ENCODE measurements at regions not wholly inside any gene's neighbourhood (a gene's known extent, or its start where the extent isn't known, plus 50 kb on each side); places are given as distances from the start of the nearest gene placed in this dataset.
"Not testable (repeated sequence)": the region's sequence is repeated elsewhere in the genome, so short reads cannot be mapped to it uniquely, and the experiment has no call there.

DNA sequence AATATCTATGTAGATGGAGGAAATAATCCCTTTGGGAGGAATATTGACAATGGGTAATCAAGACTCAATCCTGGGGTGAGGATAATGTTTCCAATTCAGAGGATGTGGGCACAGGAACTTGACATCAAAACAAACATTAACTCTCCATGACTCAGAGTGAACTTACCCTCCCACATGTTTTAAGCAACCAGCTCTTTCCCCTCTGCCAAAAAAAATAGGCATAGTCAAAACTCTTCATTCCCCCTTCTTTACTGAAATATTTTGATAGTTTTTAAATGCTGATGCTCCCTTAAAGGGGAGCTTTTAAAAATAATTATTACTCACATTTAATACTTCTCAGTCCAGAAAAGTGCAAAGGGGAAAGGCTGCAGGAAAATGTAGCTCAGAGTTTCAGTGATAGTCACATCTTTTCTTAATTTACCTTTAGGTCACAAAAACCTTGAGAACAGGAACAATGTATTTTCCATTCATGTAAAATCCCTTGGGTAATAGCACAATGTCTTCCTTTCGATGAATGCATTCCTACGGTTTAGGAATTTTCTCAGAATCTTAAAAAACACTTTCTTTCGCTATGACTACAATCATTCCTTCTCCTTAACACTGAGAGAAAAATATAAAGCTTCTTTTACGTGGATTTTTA, 298.4 kb upstream of the GRAMD2B start:
- DNase-seq (peak; percentile 72), ATAC-seq (peak; percentile 91)
- Histone ChIP-seq H3K27ac (ENCODE audit: low read length) (no peak overlapping the region; the same call in 1 of the 2 replicates), H3K36me3 (ENCODE audit: low read depth, low read length) (no peaks in the 10 kb centered on the region), H2AFZ (ENCODE audit: low read length) (no peak overlapping the region), H4K20me1 (ENCODE audit: low read length) (no peaks in the 10 kb centered on the region), H3K9ac (ENCODE audit: low read length) (no peak overlapping the region), H3K4me1 (ENCODE audit: insufficient read depth, low read length) (peaks cover 24% of the 10 kb centered on the region), H3K79me2 (ENCODE audit: low read length) (no peaks in the 10 kb centered on the region), H3F3A (ENCODE audit: low read length, unreplicated experiment) (no peaks in the 10 kb centered on the region), H3K9me2 (replicated peaks; ENCODE audit: low read length) (no peaks in the 10 kb centered on the region), H3K4me3 (ENCODE audit: low read length) (no peak overlapping the region), H3K4me2 (ENCODE audit: low read length) (peak overlapping the region; percentile 41; the same call in 1 of the 2 replicates), H3K9me3 (ENCODE audit: low read length) (no peaks in the 10 kb centered on the region), H3K27me3 (ENCODE audit: low read length) (no peaks in the 10 kb centered on the region)
- intact Hi-C loops (cut with micrococcal nuclease): no loop called here
- TF ChIP-seq EZH2phosphoT487 (IDR thresholded peaks at IDR 0.05; ENCODE audit: borderline replicate concordance, low read length): no peak
- POLR2A ChIA-PET (ENCODE audit: unreplicated experiment): no interaction called here
- no TSS peak for BruUV-seq (replicated peaks)
- CTCF ChIA-PET: no interaction called here

DNA sequence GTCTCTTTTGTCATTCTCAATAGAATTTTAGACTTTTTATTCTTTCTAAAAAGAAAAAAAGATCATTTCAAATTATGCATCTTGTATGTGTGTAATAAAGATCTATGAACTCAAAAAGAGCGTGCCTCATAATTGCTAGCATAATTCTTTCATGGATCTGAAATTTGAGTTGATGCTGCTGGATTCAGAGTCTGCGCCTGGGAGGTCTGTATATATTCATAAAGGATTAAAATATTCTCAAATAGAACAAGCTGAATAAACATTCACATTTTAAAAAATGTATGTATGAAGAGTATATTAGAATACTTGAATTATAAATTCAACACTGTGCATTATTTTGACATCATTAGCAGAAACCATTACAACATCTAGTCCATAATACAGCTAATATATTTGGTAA, 297.8 kb upstream of the GRAMD2B start:
- intact Hi-C loops (cut with micrococcal nuclease): no loop called here
- no peak for DNase-seq
- Histone ChIP-seq H3K36me3 (ENCODE audit: low read depth, low read length) (no peaks in the 10 kb centered on the region), H3K27ac (ENCODE audit: low read length) (no peak overlapping the region), H3K4me2 (ENCODE audit: low read length) (0 out of 2 replicates have a peak overlapping the region, but pooled peaks have one; percentile 41), H4K20me1 (ENCODE audit: low read length) (no peaks in the 10 kb centered on the region), H3K9me2 (replicated peaks; ENCODE audit: low read length) (no peaks in the 10 kb centered on the region), H3K79me2 (ENCODE audit: low read length) (no peaks in the 10 kb centered on the region), H3F3A (ENCODE audit: low read length, unreplicated experiment) (no peaks in the 10 kb centered on the region), H3K9me3 (ENCODE audit: low read length) (no peaks in the 10 kb centered on the region), H2AFZ (ENCODE audit: low read length) (no peak overlapping the region), H3K9ac (ENCODE audit: low read length) (no peak overlapping the region), H3K4me3 (ENCODE audit: low read length) (no peak overlapping the region), H3K4me1 (ENCODE audit: insufficient read depth, low read length) (peaks cover 24% of the 10 kb centered on the region), H3K27me3 (ENCODE audit: low read length) (no peaks in the 10 kb centered on the region)
- BruUV-seq (replicated peaks): no TSS peak
- TF ChIP-seq, protein P1, sequence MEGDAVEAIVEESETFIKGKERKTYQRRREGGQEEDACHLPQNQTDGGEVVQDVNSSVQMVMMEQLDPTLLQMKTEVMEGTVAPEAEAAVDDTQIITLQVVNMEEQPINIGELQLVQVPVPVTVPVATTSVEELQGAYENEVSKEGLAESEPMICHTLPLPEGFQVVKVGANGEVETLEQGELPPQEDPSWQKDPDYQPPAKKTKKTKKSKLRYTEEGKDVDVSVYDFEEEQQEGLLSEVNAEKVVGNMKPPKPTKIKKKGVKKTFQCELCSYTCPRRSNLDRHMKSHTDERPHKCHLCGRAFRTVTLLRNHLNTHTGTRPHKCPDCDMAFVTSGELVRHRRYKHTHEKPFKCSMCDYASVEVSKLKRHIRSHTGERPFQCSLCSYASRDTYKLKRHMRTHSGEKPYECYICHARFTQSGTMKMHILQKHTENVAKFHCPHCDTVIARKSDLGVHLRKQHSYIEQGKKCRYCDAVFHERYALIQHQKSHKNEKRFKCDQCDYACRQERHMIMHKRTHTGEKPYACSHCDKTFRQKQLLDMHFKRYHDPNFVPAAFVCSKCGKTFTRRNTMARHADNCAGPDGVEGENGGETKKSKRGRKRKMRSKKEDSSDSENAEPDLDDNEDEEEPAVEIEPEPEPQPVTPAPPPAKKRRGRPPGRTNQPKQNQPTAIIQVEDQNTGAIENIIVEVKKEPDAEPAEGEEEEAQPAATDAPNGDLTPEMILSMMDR (conservative IDR thresholded peaks at IDR 0.05; ENCODE audit: low read depth, low read length): no peak
- TF ChIP-seq EZH2 (IDR thresholded peaks at IDR 0.05; ENCODE audit: low read length, unreplicated experiment) (no peak), EZH2phosphoT487 (IDR thresholded peaks at IDR 0.05; ENCODE audit: borderline replicate concordance, low read length) (no peak)
- ATAC-seq: no peak
- ChIA-PET CTCF (no interaction called here), POLR2A (ENCODE audit: unreplicated experiment) (no interaction called here)

DNA sequence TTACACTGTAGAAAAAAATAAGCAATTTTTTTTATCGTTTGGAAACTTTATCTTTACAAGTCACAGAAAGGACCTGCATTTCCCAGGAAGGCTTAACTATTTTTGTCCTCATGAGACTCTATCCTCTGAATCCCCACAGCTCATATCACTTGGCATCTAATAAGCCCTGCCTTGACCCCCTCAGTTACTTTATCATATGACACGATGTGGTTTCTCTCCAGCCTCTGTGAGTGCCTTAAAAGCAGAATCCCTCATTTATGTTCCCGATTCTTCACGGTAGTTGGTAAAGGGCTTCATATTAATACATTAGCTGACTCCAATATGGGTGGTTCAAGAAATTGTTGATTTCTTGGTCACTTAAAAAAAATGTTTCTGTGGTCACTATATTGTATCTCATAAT, 296.6 kb upstream of the GRAMD2B start:
- TF ChIP-seq, protein P1 (conservative IDR thresholded peaks at IDR 0.05; ENCODE audit: low read depth, low read length): no peak
- TF ChIP-seq EZH2 (IDR thresholded peaks at IDR 0.05; ENCODE audit: low read length, unreplicated experiment) (no peak), EZH2phosphoT487 (IDR thresholded peaks at IDR 0.05; ENCODE audit: borderline replicate concordance, low read length) (no peak)
- CTCF ChIA-PET: no interaction called here
- Histone ChIP-seq H2AFZ (ENCODE audit: low read length) (no peak overlapping the region), H3K9me2 (replicated peaks; ENCODE audit: low read length) (no peaks in the 10 kb centered on the region), H4K20me1 (ENCODE audit: low read length) (no peaks in the 10 kb centered on the region), H3F3A (ENCODE audit: low read length, unreplicated experiment) (no peaks in the 10 kb centered on the region), H3K4me2 (ENCODE audit: low read length) (no peak overlapping the region), H3K9ac (ENCODE audit: low read length) (no peak overlapping the region), H3K27ac (ENCODE audit: low read length) (no peak overlapping the region), H3K79me2 (ENCODE audit: low read length) (no peaks in the 10 kb centered on the region), H3K4me3 (ENCODE audit: low read length) (no peak overlapping the region), H3K27me3 (ENCODE audit: low read length) (no peaks in the 10 kb centered on the region), H3K9me3 (ENCODE audit: low read length) (no peaks in the 10 kb centered on the region), H3K4me1 (ENCODE audit: insufficient read depth, low read length) (peaks cover 24% of the 10 kb centered on the region), H3K36me3 (ENCODE audit: low read depth, low read length) (no peaks in the 10 kb centered on the region)
- POLR2A ChIA-PET (ENCODE audit: unreplicated experiment): no interaction called here
- BruUV-seq (replicated peaks): no TSS peak
- intact Hi-C loops (cut with micrococcal nuclease): no loop called here
- ATAC-seq (no peak), DNase-seq (no peak)

DNA sequence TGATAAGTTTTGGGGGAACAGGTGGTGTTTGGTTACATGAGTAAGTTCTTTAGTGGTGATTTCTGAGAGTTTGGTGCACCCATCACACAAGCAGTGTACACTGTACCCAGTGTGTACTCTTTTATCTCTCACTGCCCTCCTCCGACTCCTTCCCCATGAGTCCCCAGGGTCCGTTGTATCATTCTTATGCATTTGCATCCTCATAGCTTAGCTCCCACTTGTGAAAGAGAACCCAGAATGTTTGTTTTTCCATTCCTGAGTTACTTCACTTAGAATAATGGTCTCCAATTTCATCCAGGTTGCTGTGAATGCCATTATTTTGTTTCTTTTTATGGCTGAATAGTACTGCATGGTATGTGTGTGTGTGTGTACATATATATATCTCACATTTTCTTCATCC, 295.8 kb upstream of the GRAMD2B start:
- H3K4me3 ChIP-seq (ENCODE audit: low read length); H3K9me2 ChIP-seq (replicated peaks; ENCODE audit: low read length); CTCF ChIA-PET; H3F3A ChIP-seq (ENCODE audit: low read length, unreplicated experiment); H2AFZ ChIP-seq (ENCODE audit: low read length); BruUV-seq (replicated peaks); POLR2A ChIA-PET (ENCODE audit: unreplicated experiment); intact Hi-C loops (cut with micrococcal nuclease); H3K36me3 ChIP-seq (ENCODE audit: low read depth, low read length); DNase-seq; H3K4me2 ChIP-seq (ENCODE audit: low read length); H3K27ac ChIP-seq (ENCODE audit: low read length); H4K20me1 ChIP-seq (ENCODE audit: low read length); H3K9me3 ChIP-seq (ENCODE audit: low read length); H3K79me2 ChIP-seq (ENCODE audit: low read length); H3K27me3 ChIP-seq (ENCODE audit: low read length); H3K9ac ChIP-seq (ENCODE audit: low read length); ATAC-seq: not testable (repeated sequence)
- H3K4me1 ChIP-seq (ENCODE audit: insufficient read depth, low read length): peaks cover 24% of the 10 kb centered on the region
